NCI-H2107 treated with DMSO at 0.1 percent for 48 hours (cell line): ENCODE measurements at regions not wholly inside any gene's neighbourhood (a gene's known extent, or its start where the extent isn't known, plus 50 kb on each side); places are given as distances from the start of the nearest gene placed in this dataset.
"Not testable (repeated sequence)": the region's sequence is repeated elsewhere in the genome, so short reads cannot be mapped to it uniquely, and the experiment has no call there.

Source experiments
- DNase-seq: peaks from one replicate; lab custom pipeline; 2025; ENCODE audit not compliant: unreplicated experiment; lab: John Stamatoyannopoulos, UW

- DNase-seq = no peak
Measured at GRCh38 chr1:229004066-229004833, 266.7 kb upstream of the RAB4A start.

GRCh38 chr1:229005097-229005496 is 265.8 kb upstream of the RAB4A start:
- DNase-seq = no peak

GRCh38 chr1:229005556-229005955 is 265.4 kb upstream of the RAB4A start:
- DNase-seq = no peak

GRCh38 chr1:229006121-229006870 is 264.6 kb upstream of the RAB4A start:
- no peak for DNase-seq

- no peak for DNase-seq
Measured at GRCh38 chr1:229007167-229007566, 263.7 kb upstream of the RAB4A start.

- no peak for DNase-seq
Measured at GRCh38 chr1:229007701-229008100, 263.2 kb upstream of the RAB4A start.

- not testable (repeated sequence) for DNase-seq
Measured at GRCh38 chr1:229008347-229008746, 262.6 kb upstream of the RAB4A start.

- DNase-seq = peak; percentile 76
Measured at GRCh38 chr1:229011022-229011421, 259.9 kb upstream of the RAB4A start.

- no peak for DNase-seq
Measured at GRCh38 chr1:229012823-229013222, 258.1 kb upstream of the RAB4A start.

- DNase-seq = no peak
Measured at GRCh38 chr1:229013981-229014380, 256.9 kb upstream of the RAB4A start.

- peak; percentile 2 for DNase-seq
Measured at GRCh38 chr1:229015806-229016205, 255.1 kb upstream of the RAB4A start.

GRCh38 chr1:229017091-229017490 is 253.8 kb upstream of the RAB4A start:
- DNase-seq = no peak

- DNase-seq = no peak
Measured at GRCh38 chr1:229018674-229019295, 252.1 kb upstream of the RAB4A start.

- no peak for DNase-seq
Measured at GRCh38 chr1:229019663-229020271, 251.1 kb upstream of the RAB4A start.

- DNase-seq = not testable (repeated sequence)
Measured at GRCh38 chr1:229021034-229021433, 249.9 kb upstream of the RAB4A start.

- DNase-seq = no peak
Measured at GRCh38 chr1:229022595-229023333, 248.1 kb upstream of the RAB4A start.

GRCh38 chr1:229023651-229024300 is 247.1 kb upstream of the RAB4A start:
- DNase-seq = no peak

GRCh38 chr1:229024528-229025130 is 246.3 kb upstream of the RAB4A start:
- no peak for DNase-seq

GRCh38 chr1:229025576-229025975 is 245.3 kb upstream of the RAB4A start:
- DNase-seq = peak; percentile 44

GRCh38 chr1:229027158-229027557 is 243.8 kb upstream of the RAB4A start:
- DNase-seq = no peak
